Umbilical cord (tissue), 1 donor: ENCODE measurements at regions not wholly inside any gene's neighbourhood (a gene's known extent, or its start where the extent isn't known, plus 50 kb on each side); places are given as distances from the start of the nearest gene placed in this dataset.

Experiments used
- DNase-seq: peaks from one replicate; pipeline ENCODE4 v3.0.0-alpha.2; 2015; ENCODE audit warnings: low spot score

- DNase-seq = no peak
These were observed 106.3 kb downstream of the EBNA1BP2 start for GRCh38 chr1:43065616-43066399.

- DNase-seq = no peak
These were observed 106.5 kb upstream of the SLC2A1 start for GRCh38 chr1:43065191-43065590.

- DNase-seq = no peak
These were observed 104.9 kb upstream of the SLC2A1 start for GRCh38 chr1:43063394-43064219.

GRCh38 chr1:43062527-43063095 is 103.9 kb upstream of the SLC2A1 start:
- no peak for DNase-seq

- no peak for DNase-seq
These were observed 103.1 kb upstream of the SLC2A1 start for GRCh38 chr1:43061757-43062156.

- no peak for DNase-seq
These were observed 101.2 kb upstream of the SLC2A1 start for GRCh38 chr1:43059640-43060574.

GRCh38 chr1:43058545-43059360 is 100.1 kb upstream of the SLC2A1 start:
- peak; percentile 96 for DNase-seq

- no peak for DNase-seq
These were observed 99.4 kb upstream of the SLC2A1 start for GRCh38 chr1:43058056-43058455.

- DNase-seq = no peak
These were observed 98.9 kb upstream of the SLC2A1 start for GRCh38 chr1:43057567-43057966.

GRCh38 chr1:43056981-43057391 is 98.3 kb upstream of the SLC2A1 start:
- peak; percentile 94 for DNase-seq

- no peak for DNase-seq
These were observed 97.8 kb upstream of the SLC2A1 start for GRCh38 chr1:43056460-43056859.

GRCh38 chr1:43054961-43055360 is 96.3 kb upstream of the SLC2A1 start:
- no peak for DNase-seq

- peak; percentile 79 for DNase-seq
These were observed 94.2 kb upstream of the SLC2A1 start for GRCh38 chr1:43052786-43053439.

GRCh38 chr1:43052322-43052721 is 93.7 kb upstream of the SLC2A1 start:
- DNase-seq = no peak

- DNase-seq = peak; percentile 96
These were observed 90.8 kb upstream of the SLC2A1 start for GRCh38 chr1:43049481-43049880.

GRCh38 chr1:43048601-43049011 is 89.9 kb upstream of the SLC2A1 start:
- DNase-seq = peak; percentile 68

- no peak for DNase-seq
These were observed 88.5 kb upstream of the SLC2A1 start for GRCh38 chr1:43047135-43047534.

GRCh38 chr1:43044572-43045361 is 86.1 kb upstream of the SLC2A1 start:
- no peak for DNase-seq

- no peak for DNase-seq
These were observed 85.0 kb upstream of the SLC2A1 start for GRCh38 chr1:43043695-43044094.
